ENCODE measurements at regions not wholly inside any gene's neighbourhood (a gene's known extent, or its start where the extent isn't known, plus 50 kb on each side); places are given as distances from the start of the nearest gene placed in this dataset.

GRCh38 chr20:17036541-17036940 is 190.3 kb upstream of the PCSK2 start:
- no peak for TF ChIP-seq CTCF (optimal IDR thresholded peaks at IDR 0.05 in 1 of 3, IDR thresholded peaks at IDR 0.05 in 1 of 3, conservative IDR thresholded peaks at IDR 0.05 in 1 of 3; ENCODE audit: extremely low read depth in 1 of 3, insufficient read depth in 2 of 3, low read length in 3 of 3)
- TF ChIP-seq EZH2 (IDR thresholded peaks at IDR 0.05; ENCODE audit: low read length), result no peak

Measured in keratinocyte (primary cell).